ENCODE measurements at regions not wholly inside any gene's neighbourhood (a gene's known extent, or its start where the extent isn't known, plus 50 kb on each side); places are given as distances from the start of the nearest gene placed in this dataset.

GRCh38 chr1:57696043-57696442, 272.2 kb upstream of the DAB1 start:
- DNase-seq: no peak

- DNase-seq: no peak
Measured at GRCh38 chr1:57686306-57686705, 262.4 kb upstream of the DAB1 start.

- no peak for DNase-seq
Measured at GRCh38 chr1:57683037-57683942, 259.4 kb upstream of the DAB1 start.

- DNase-seq: no peak
Measured at GRCh38 chr1:57678138-57678537, 254.3 kb upstream of the DAB1 start.

GRCh38 chr1:57675776-57676175, 251.9 kb upstream of the DAB1 start:
- no peak for DNase-seq

- no peak for DNase-seq
Measured at GRCh38 chr1:57674801-57675200, 250.9 kb upstream of the DAB1 start.

- DNase-seq: no peak
Measured at GRCh38 chr1:57672346-57673140, 248.7 kb upstream of the DAB1 start.

- DNase-seq: no peak
Measured at GRCh38 chr1:57671750-57672149, 247.9 kb upstream of the DAB1 start.

GRCh38 chr1:57659804-57660203, 235.9 kb upstream of the DAB1 start:
- no peak for DNase-seq

GRCh38 chr1:57655161-57655560, 231.3 kb upstream of the DAB1 start:
- no peak for DNase-seq

- DNase-seq: no peak
Measured at GRCh38 chr1:57644667-57645066, 220.8 kb upstream of the DAB1 start.

GRCh38 chr1:57638239-57638638, 214.4 kb upstream of the DAB1 start:
- DNase-seq: no peak

- DNase-seq: no peak
Measured at GRCh38 chr1:57637155-57637554, 213.3 kb upstream of the DAB1 start.

GRCh38 chr1:57633881-57634280, 210.0 kb upstream of the DAB1 start:
- no peak for DNase-seq

- DNase-seq: no peak
Measured at GRCh38 chr1:57633056-57633455, 209.2 kb upstream of the DAB1 start.

- no peak for DNase-seq
Measured at GRCh38 chr1:57632401-57632800, 208.5 kb upstream of the DAB1 start.

- no peak for DNase-seq
Measured at GRCh38 chr1:57627612-57628011, 203.8 kb upstream of the DAB1 start.

- no peak for DNase-seq
Measured at GRCh38 chr1:57623791-57624538, 200.1 kb upstream of the DAB1 start.

- no peak for DNase-seq
Measured at GRCh38 chr1:57623039-57623790, 199.4 kb upstream of the DAB1 start.

- DNase-seq: no peak
Measured at GRCh38 chr1:57621776-57622175, 197.9 kb upstream of the DAB1 start.

- DNase-seq: no peak
Measured at GRCh38 chr1:57620605-57621004, 196.7 kb upstream of the DAB1 start.

GRCh38 chr1:57616921-57617320, 193.1 kb upstream of the DAB1 start:
- no peak for DNase-seq

GRCh38 chr1:57615956-57616355, 192.1 kb upstream of the DAB1 start:
- no peak for DNase-seq
